DND-41 (cell line): ENCODE measurements at regions not wholly inside any gene's neighbourhood (a gene's known extent, or its start where the extent isn't known, plus 50 kb on each side); places are given as distances from the start of the nearest gene placed in this dataset.
"Not testable (repeated sequence)": the region's sequence is repeated elsewhere in the genome, so short reads cannot be mapped to it uniquely, and the experiment has no call there.

Experiments used
- ATAC-seq: fragments of 200-7000 bp; cut with Tn5 transposase; 3 replicates; pipeline ENCODE4 v1.9.1; 2021; ENCODE audit warnings: low read depth; ENCODE audit not compliant: insufficient read depth
- DNase-seq: peaks from one replicate; pipeline ENCODE4 v3.0.0-alpha.2; 2020
- H2AFZ ChIP-seq: 2 replicates; pipeline ENCODE4 v1.6.0; 2012; ENCODE audit warnings: low read depth, low read length
- H3K27ac ChIP-seq: 2 replicates; pipeline ENCODE4 v1.5.1; 2012; ENCODE audit warnings: low read length, inconsistent platforms
- H3K27me3 ChIP-seq: fragments of 200-600 bp; sonication (generic); 2 replicates; pipeline ENCODE4 v1.6.0; 2012; ENCODE audit warnings: low read length, mild to moderate bottlenecking, inconsistent platforms; ENCODE audit not compliant: insufficient read depth, poor library complexity
- H3K36me3 ChIP-seq: 2 replicates; pipeline ENCODE4 v1.5.1; 2012; ENCODE audit warnings: low read length, inconsistent platforms; ENCODE audit not compliant: insufficient read depth
- H3K4me1 ChIP-seq: 2 replicates; pipeline ENCODE4 v1.5.1; 2012; ENCODE audit warnings: mild to moderate bottlenecking, low read length; ENCODE audit not compliant: insufficient read depth
- H3K4me2 ChIP-seq: 2 replicates; pipeline ENCODE4 v1.6.0; 2012; ENCODE audit warnings: mild to moderate bottlenecking, moderate library complexity, low read length, inconsistent platforms; ENCODE audit not compliant: insufficient read depth
- H3K4me3 ChIP-seq, 2 experiments: fragments of 200-600 bp in 1 of 2; shearing (Covaris generic) in 1 of 2; 2 replicates each; pipeline ENCODE4 v1.5.1; 2012 to 2016; ENCODE audit warnings: inconsistent platforms in 2 of 2, low read length in 2 of 2, mild to moderate bottlenecking in 2 of 2, low read depth in 1 of 2, moderate library complexity in 1 of 2
- H3K79me2 ChIP-seq: 2 replicates; pipeline ENCODE4 v1.6.0; 2012; ENCODE audit warnings: low read length, inconsistent platforms; ENCODE audit not compliant: insufficient read depth
- H3K9ac ChIP-seq: 2 replicates; pipeline ENCODE4 v1.6.0; 2012; ENCODE audit warnings: low read depth, mild to moderate bottlenecking, inconsistent platforms, low read length, moderate library complexity
- H3K9me3 ChIP-seq: 2 replicates; pipeline ENCODE4 v1.5.1; 2012; ENCODE audit warnings: low read length, moderate library complexity, mild to moderate bottlenecking, inconsistent platforms; ENCODE audit not compliant: insufficient read depth, severe bottlenecking
- H4K20me1 ChIP-seq: 2 replicates; pipeline ENCODE4 v1.6.0; 2012; ENCODE audit warnings: low read length; ENCODE audit not compliant: insufficient read depth
- CTCF ChIP-seq: IDR thresholded peaks from 2 replicates; pipeline ENCODE4 v1.5.1; 2012; ENCODE audit warnings: borderline replicate concordance, low read length, moderate library complexity, mild to moderate bottlenecking; ENCODE audit not compliant: poor library complexity, severe bottlenecking; ENCODE audit errors: extremely low read depth
- EZH2 ChIP-seq: IDR thresholded peaks from 3 replicates; pipeline ENCODE4 v1.6.1; 2012; ENCODE audit warnings: borderline replicate concordance, low read depth, mild to moderate bottlenecking, moderate library complexity, low read length, inconsistent platforms; ENCODE audit not compliant: severe bottlenecking

- Histone ChIP-seq H3K4me2 (no peak overlapping the region), H3K27me3 (peaks cover 3% of the 10 kb centered on the region), H4K20me1 (no peaks in the 10 kb centered on the region), H3K4me3 (no peak overlapping the region), H2AFZ (no peak overlapping the region), H3K27ac (no peak overlapping the region), H3K79me2 (no peaks in the 10 kb centered on the region), H3K36me3 (no peaks in the 10 kb centered on the region), H3K9me3 (no peaks in the 10 kb centered on the region), H3K4me1 (no peaks in the 10 kb centered on the region), H3K9ac (no peak overlapping the region)
- ATAC-seq (no peak), DNase-seq (no peak)
- no peak for TF ChIP-seq CTCF
- TF ChIP-seq EZH2, result no peak
Measured at GRCh38 chr22:49392247-49392646, 435.4 kb downstream of the BRD1 start.

GRCh38 chr22:49391436-49391835 is 436.2 kb downstream of the BRD1 start:
- Histone ChIP-seq H3K27me3 (peaks cover 3% of the 10 kb centered on the region), H3K4me1 (no peaks in the 10 kb centered on the region), H2AFZ (no peak overlapping the region), H3K4me2 (no peak overlapping the region), H4K20me1 (no peaks in the 10 kb centered on the region), H3K27ac (no peak overlapping the region), H3K36me3 (no peaks in the 10 kb centered on the region), H3K4me3 (no peak overlapping the region), H3K9ac (no peak overlapping the region), H3K9me3 (no peaks in the 10 kb centered on the region), H3K79me2 (no peaks in the 10 kb centered on the region)
- DNase-seq (no peak), ATAC-seq (no peak)
- TF ChIP-seq CTCF (no peak), EZH2 (no peak)

- no peak for ATAC-seq
- H3K27ac ChIP-seq, result no peak overlapping the region
- H3K4me3 ChIP-seq, result no peak overlapping the region
- H3K9me3 ChIP-seq, result no peaks in the 10 kb centered on the region
- H3K79me2 ChIP-seq, result no peaks in the 10 kb centered on the region
- H4K20me1 ChIP-seq, result no peaks in the 10 kb centered on the region
- no peak for DNase-seq
- no peak overlapping the region for H2AFZ ChIP-seq
- no peak overlapping the region for H3K9ac ChIP-seq
- no peaks in the 10 kb centered on the region for H3K36me3 ChIP-seq
- no peak overlapping the region for H3K4me2 ChIP-seq
- peaks cover 3% of the 10 kb centered on the region for H3K27me3 ChIP-seq
- TF ChIP-seq CTCF, result no peak
- no peak for TF ChIP-seq EZH2
- no peaks in the 10 kb centered on the region for H3K4me1 ChIP-seq
Measured at GRCh38 chr22:49390954-49391353, 436.7 kb downstream of the BRD1 start.

GRCh38 chr22:49383909-49384308 is 443.8 kb downstream of the BRD1 start:
- not testable (repeated sequence) for ATAC-seq, H3K9ac ChIP-seq, H3K27ac ChIP-seq, H3K27me3 ChIP-seq, H3K9me3 ChIP-seq, DNase-seq, H3K36me3 ChIP-seq, H4K20me1 ChIP-seq, H3K4me2 ChIP-seq, H2AFZ ChIP-seq, H3K4me3 ChIP-seq, H3K4me1 ChIP-seq, H3K79me2 ChIP-seq
